ENCODE measurements at regions not wholly inside any gene's neighbourhood (a gene's known extent, or its start where the extent isn't known, plus 50 kb on each side); places are given as distances from the start of the nearest gene placed in this dataset.

DNA sequence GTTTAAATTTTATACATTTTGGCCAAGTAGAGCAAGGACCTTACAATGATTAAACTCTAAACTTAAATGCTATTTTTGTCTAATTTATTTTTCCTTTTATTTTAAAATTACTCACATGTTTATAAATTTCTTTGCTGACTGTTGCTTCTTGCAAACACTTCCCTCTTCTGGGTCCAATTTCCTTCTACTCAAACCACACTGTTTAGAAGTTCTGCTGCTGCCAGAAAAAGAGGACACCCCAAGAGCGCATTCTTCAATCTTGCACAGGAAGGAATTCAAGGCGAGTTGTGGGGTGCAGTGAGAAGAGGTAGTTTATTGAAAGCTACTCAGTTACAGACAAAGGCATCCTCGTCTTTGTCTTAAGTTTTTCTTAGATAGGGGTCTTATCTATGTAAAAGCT lies 88.5 kb upstream of the NEK7 start:
- no peaks in the 10 kb centered on the region for H3K4me1 Mint-ChIP-seq (ENCODE audit: low read depth in 2 of 2)
- H3K27me3 Mint-ChIP-seq: peaks cover 23 to 43% of the 10 kb centered on the region in 2 donors
- H3K4me3 Mint-ChIP-seq: no peak overlapping the region
- no peaks in the 10 kb centered on the region for H3K9me3 Mint-ChIP-seq
- H3K27ac Mint-ChIP-seq: no peak overlapping the region
- DNase-seq (ENCODE audit: low spot score) (no peak), ATAC-seq (no peak)
- H3K36me3 Mint-ChIP-seq: no peaks in the 10 kb centered on the region

DNA sequence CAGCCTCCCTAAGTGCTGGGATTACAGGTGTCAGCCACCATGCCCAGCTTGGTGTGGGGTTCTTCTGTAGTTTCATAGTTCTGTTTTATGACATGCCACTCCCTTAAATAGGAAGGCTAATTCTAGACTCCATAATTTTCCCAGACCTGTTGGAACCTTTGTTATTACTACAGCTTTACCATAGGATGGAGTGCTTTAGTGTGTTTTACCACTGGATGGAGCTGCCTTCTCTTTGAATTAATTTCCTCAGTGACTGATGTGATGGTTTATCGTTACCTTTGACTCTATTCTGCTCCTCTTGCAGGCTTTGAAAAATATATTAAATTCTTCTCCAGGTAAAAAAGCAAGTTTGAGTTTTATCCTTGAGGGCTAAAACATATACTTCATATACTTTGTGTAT lies 84.6 kb upstream of the NEK7 start:
- no peak for ATAC-seq
- DNase-seq (ENCODE audit: low spot score): no peak
- H3K4me1 Mint-ChIP-seq (ENCODE audit: low read depth in 2 of 2): no peaks in the 10 kb centered on the region
- no peaks in the 10 kb centered on the region for H3K36me3 Mint-ChIP-seq
- no peak overlapping the region for H3K27ac Mint-ChIP-seq
- no peaks in the 10 kb centered on the region for H3K9me3 Mint-ChIP-seq
- H3K27me3 Mint-ChIP-seq: peaks cover 26 to 53% of the 10 kb centered on the region in 2 donors
- no peak overlapping the region for H3K4me3 Mint-ChIP-seq

DNA sequence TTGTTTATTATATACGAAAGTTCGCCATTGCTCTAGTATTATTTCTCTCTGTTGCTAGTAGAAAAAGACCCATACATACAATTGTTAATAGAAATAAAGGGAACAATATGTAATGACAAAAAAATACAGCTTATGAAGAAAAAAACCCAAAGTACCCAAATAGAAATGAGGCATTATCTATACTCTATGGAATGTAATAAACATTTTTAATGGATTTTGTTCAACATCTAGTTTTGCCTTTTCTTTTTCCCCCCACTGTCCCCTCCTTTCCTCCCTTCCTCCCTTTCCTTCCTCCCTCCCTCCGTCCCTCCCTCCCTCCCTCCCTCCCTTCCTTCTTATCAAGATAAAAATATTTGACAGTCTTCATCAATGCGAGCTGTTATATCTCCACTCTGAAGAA lies 81.5 kb upstream of the NEK7 start:
- ATAC-seq: no peak
- no peaks in the 10 kb centered on the region for H3K4me1 Mint-ChIP-seq (ENCODE audit: low read depth in 2 of 2)

GRCh38 chr1:198079432-198079951 lies 77.3 kb upstream of the NEK7 start:
- no peak for ATAC-seq
- no peak overlapping the region for H3K27ac Mint-ChIP-seq

More for the DNA sequence above, 81.5 kb upstream of the NEK7 start:
- Mint-ChIP-seq H3K36me3 (no peaks in the 10 kb centered on the region), H3K4me3 (no peak overlapping the region), H3K9me3 (no peaks in the 10 kb centered on the region), H3K27me3 (peaks cover 20 to 35% of the 10 kb centered on the region in 2 donors), H3K27ac (no peak overlapping the region)
- no peak for DNase-seq (ENCODE audit: low spot score)

GRCh38 chr1:198082576-198082975 lies 74.2 kb upstream of the NEK7 start:
- ATAC-seq (no peak), DNase-seq (ENCODE audit: low spot score) (no peak)
- Mint-ChIP-seq H3K27me3 (peaks cover 0 to 3% of the 10 kb centered on the region in 2 donors), H3K9me3 (no peaks in the 10 kb centered on the region), H3K27ac (no peak overlapping the region), H3K4me3 (no peak overlapping the region), H3K36me3 (no peaks in the 10 kb centered on the region), H3K4me1 (ENCODE audit: low read depth in 2 of 2) (peaks cover 0 to 5% of the 10 kb centered on the region in 2 donors)

More at GRCh38 chr1:198079432-198079951, 77.3 kb upstream of the NEK7 start:
- Mint-ChIP-seq H3K4me3 (no peak overlapping the region), H3K36me3 (no peaks in the 10 kb centered on the region), H3K4me1 (ENCODE audit: low read depth in 2 of 2) (no peaks in the 10 kb centered on the region), H3K9me3 (no peaks in the 10 kb centered on the region), H3K27me3 (peaks cover under 1 to 6% of the 10 kb centered on the region in 2 donors)
- no peak for DNase-seq (ENCODE audit: low spot score)

GRCh38 chr1:198083549-198083948 lies 73.2 kb upstream of the NEK7 start:
- H3K27ac Mint-ChIP-seq: no peak overlapping the region
- DNase-seq (ENCODE audit: low spot score) (no peak), ATAC-seq (no peak)
- peaks cover 4 to 12% of the 10 kb centered on the region in 2 donors for H3K4me1 Mint-ChIP-seq (ENCODE audit: low read depth in 2 of 2)
- no peaks in the 10 kb centered on the region for H3K9me3 Mint-ChIP-seq
- no peaks in the 10 kb centered on the region for H3K36me3 Mint-ChIP-seq
- H3K4me3 Mint-ChIP-seq: no peak overlapping the region
- H3K27me3 Mint-ChIP-seq: peaks cover 0 to 1% of the 10 kb centered on the region in 2 donors

GRCh38 chr1:198084241-198084908 lies 72.4 kb upstream of the NEK7 start:
- no peaks in the 10 kb centered on the region for H3K36me3 Mint-ChIP-seq
- H3K27ac Mint-ChIP-seq: no peak overlapping the region
- DNase-seq (ENCODE audit: low spot score): no peak
- H3K4me1 Mint-ChIP-seq (ENCODE audit: low read depth in 2 of 2): peaks cover 5 to 15% of the 10 kb centered on the region in 2 donors
- H3K4me3 Mint-ChIP-seq: no peak overlapping the region
- no peak for ATAC-seq
- H3K9me3 Mint-ChIP-seq: no peaks in the 10 kb centered on the region
- no peaks in the 10 kb centered on the region for H3K27me3 Mint-ChIP-seq

- no peaks in the 10 kb centered on the region for H3K9me3 Mint-ChIP-seq
- DNase-seq (ENCODE audit: low spot score) (no peak), ATAC-seq (no peak)
- H3K27ac Mint-ChIP-seq: no peak overlapping the region
- no peaks in the 10 kb centered on the region for H3K36me3 Mint-ChIP-seq
- H3K4me1 Mint-ChIP-seq (ENCODE audit: low read depth in 2 of 2): peaks cover 5 to 15% of the 10 kb centered on the region in 2 donors
- no peaks in the 10 kb centered on the region for H3K27me3 Mint-ChIP-seq
- H3K4me3 Mint-ChIP-seq: no peak overlapping the region
These were observed 70.6 kb upstream of the NEK7 start for GRCh38 chr1:198086051-198086745.

DNA sequence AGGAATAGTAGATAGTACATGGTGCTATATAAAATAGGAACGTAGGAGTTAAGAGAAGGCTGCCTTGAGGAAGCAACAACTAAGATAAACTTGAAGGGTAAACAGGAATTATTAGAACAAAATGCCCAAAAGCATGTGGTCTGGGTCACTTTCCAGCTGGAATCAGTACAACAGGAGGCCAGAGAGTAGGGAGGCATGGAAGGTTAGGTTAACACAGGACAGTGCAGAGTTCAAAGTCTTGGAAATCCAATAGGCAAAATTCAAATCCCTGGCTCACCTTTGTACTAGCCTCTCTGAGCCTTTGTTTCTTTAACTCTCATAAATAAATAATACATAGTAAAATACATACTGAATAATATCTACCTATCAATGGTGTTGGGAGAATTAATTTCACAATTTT lies 69.0 kb upstream of the NEK7 start:
- DNase-seq (ENCODE audit: low spot score) (no peak), ATAC-seq (no peak)
- Mint-ChIP-seq H3K27ac (peak overlapping the region in 1 of 2 donors; percentile 63), H3K4me1 (ENCODE audit: low read depth in 2 of 2) (peaks cover 5 to 15% of the 10 kb centered on the region in 2 donors), H3K9me3 (no peaks in the 10 kb centered on the region), H3K27me3 (no peaks in the 10 kb centered on the region), H3K4me3 (no peak overlapping the region), H3K36me3 (no peaks in the 10 kb centered on the region)

DNA sequence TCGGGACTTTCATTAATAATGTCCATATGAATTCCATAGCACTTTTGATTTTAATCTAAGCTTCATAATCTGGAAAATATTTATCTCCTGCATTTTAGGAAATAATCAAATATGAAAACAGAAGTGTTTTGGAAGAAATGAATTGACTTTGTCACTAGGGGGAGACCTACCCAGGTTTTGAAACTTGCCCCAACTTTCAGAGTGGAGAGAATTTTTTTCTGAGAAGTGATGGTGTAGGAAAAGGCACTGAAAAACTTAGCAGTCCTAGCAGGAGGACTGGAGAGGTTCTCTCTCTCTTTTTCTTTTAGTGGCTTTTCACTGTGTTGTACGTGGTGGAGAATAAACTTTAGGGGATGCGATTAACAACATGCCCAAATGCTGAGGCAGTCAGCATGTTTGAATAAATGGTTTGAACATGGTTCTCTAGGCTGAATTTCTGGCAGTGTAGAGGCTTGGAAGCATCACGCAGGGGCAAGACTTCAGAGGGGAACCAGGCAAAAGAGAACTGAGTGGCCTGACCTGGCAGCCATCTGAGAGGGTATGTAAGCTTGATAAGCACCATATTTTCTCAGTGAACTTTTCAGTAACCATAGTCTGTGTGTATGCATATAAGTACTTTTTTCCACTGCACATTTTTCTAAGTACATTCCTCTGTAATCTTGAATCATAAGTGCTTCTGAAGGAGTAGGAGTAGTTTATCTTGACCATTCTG lies 68.3 kb upstream of the NEK7 start:
- H3K4me1 Mint-ChIP-seq (ENCODE audit: low read depth in 2 of 2): peaks cover 5 to 15% of the 10 kb centered on the region in 2 donors
- peak in 1 of 2 donors; percentile 60 for ATAC-seq
- no peaks in the 10 kb centered on the region for H3K27me3 Mint-ChIP-seq
- H3K27ac Mint-ChIP-seq: peak overlapping the region in 1 of 2 donors; percentile 63
- no peaks in the 10 kb centered on the region for H3K9me3 Mint-ChIP-seq
- peak overlapping the region; percentile 36 for H3K4me3 Mint-ChIP-seq
- no peak for DNase-seq (ENCODE audit: low spot score)
- no peaks in the 10 kb centered on the region for H3K36me3 Mint-ChIP-seq

DNA sequence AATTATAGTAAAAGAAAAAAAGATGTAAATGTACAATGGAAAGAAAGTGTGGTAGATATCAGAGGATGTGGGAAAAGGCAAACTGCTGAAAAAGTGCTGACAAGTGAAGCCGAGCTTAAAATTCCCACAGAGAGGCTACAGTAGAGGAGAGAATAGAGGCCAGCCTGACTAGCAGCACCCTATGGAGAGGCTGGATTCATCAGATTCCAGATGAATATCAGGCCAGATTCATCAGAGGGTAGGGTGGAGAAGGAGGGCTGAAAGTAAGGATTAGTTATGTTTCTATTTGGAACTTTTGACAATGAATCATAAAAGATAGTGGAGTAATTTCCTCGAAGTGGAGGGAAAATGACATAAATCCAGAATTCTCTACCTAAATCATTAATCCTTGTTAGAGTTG lies 60.4 kb upstream of the NEK7 start:
- H3K36me3 Mint-ChIP-seq: peaks cover 13% of the 10 kb centered on the region
- H3K4me3 Mint-ChIP-seq: no peak overlapping the region
- H3K27me3 Mint-ChIP-seq: peaks cover 4 to 11% of the 10 kb centered on the region in 2 donors
- H3K27ac Mint-ChIP-seq: no peak overlapping the region
- H3K4me1 Mint-ChIP-seq (ENCODE audit: low read depth in 2 of 2): peaks cover 4 to 19% of the 10 kb centered on the region in 2 donors
- no peaks in the 10 kb centered on the region for H3K9me3 Mint-ChIP-seq
- ATAC-seq: no peak
- DNase-seq (ENCODE audit: low spot score): no peak

DNA sequence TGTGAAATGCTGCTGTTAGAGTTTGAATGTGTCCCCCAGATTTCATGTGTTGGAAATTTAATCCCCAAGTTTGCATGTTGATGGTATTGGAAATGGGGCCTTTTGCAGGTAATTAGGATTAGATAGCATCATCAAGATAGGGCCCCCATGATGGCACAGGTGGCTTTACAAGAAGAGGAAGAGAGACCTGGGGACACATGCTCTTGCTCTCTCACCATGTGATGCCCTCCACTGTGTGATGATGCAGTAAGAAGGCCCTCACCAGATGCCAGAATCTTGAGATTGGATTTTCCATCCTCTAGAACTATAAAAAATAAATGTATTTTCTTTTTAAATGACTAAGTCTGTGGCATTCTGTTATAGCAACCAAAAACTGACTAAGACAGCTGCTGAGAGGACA lies 57.0 kb upstream of the NEK7 start:
- Mint-ChIP-seq H3K27ac (no peak overlapping the region), H3K4me1 (ENCODE audit: low read depth in 2 of 2) (peaks cover 21 to 44% of the 10 kb centered on the region in 2 donors), H3K27me3 (peaks cover 4 to 11% of the 10 kb centered on the region in 2 donors), H3K36me3 (peaks cover 13% of the 10 kb centered on the region), H3K9me3 (no peaks in the 10 kb centered on the region), H3K4me3 (no peak overlapping the region)
- ATAC-seq (no peak), DNase-seq (ENCODE audit: low spot score) (no peak)

- H3K4me3 Mint-ChIP-seq: peak overlapping the region; percentile 79
- DNase-seq (ENCODE audit: low spot score) (no peak), ATAC-seq (peak; percentile 40 to 66)
- peaks cover 10% of the 10 kb centered on the region for H3K36me3 Mint-ChIP-seq
- H3K9me3 Mint-ChIP-seq: peaks cover 4% of the 10 kb centered on the region
- H3K27me3 Mint-ChIP-seq: peaks cover 4 to 11% of the 10 kb centered on the region in 2 donors
- peaks cover 21 to 44% of the 10 kb centered on the region in 2 donors for H3K4me1 Mint-ChIP-seq (ENCODE audit: low read depth in 2 of 2)
- peak overlapping the region; percentile 37 to 89 for H3K27ac Mint-ChIP-seq
These were observed 54.9 kb upstream of the NEK7 start for GRCh38 chr1:198101716-198102453.

Measured in natural killer cell treated with Interleukin-12 subunit alpha and Interleukin-12 subunit beta and Interleukin-15 and Interleukin-18, amount 100 ng/mL, for 72 hours (primary cell).